Activated CD4-positive, alpha-beta memory T cell treated with anti-CD3 and anti-CD28 coated beads for 36 hours (primary cell): ENCODE measurements at regions not wholly inside any gene's neighbourhood (a gene's known extent, or its start where the extent isn't known, plus 50 kb on each side); places are given as distances from the start of the nearest gene placed in this dataset.
"Not testable (repeated sequence)": the region's sequence is repeated elsewhere in the genome, so short reads cannot be mapped to it uniquely, and the experiment has no call there.

Experiments used
- CTCF ChIA-PET: fragments of 350-600 bp; sonication (Branson Sonifier 250); formaldehyde crosslinking; loops from one replicate; lab custom pipeline; 2021; ENCODE audit warnings: antibody characterized with exemption, inconsistent platforms; lab: Charles Lee
- POLR2A ChIA-PET: fragments of 350-600 bp; sonication (Branson Sonifier 250); formaldehyde crosslinking; loops from one replicate; lab custom pipeline; 2021; ENCODE audit warnings: antibody characterized with exemption; lab: Charles Lee
- DNase-seq: peaks from one replicate; pipeline ENCODE4 v3.0.0-alpha.2; 2020
- H3K27ac Mint-ChIP-seq: one replicate; pipeline ENCODE4 v1.8.0; 2021; ENCODE audit warnings: mixed read lengths
- H3K27me3 Mint-ChIP-seq: one replicate; pipeline ENCODE4 v1.8.0; 2021; ENCODE audit warnings: mixed read lengths
- H3K36me3 Mint-ChIP-seq: one replicate; pipeline ENCODE4 v1.8.0; 2021; ENCODE audit warnings: mixed read lengths
- H3K4me1 Mint-ChIP-seq: one replicate; pipeline ENCODE4 v1.8.0; 2021; ENCODE audit warnings: low read depth, mixed read lengths
- H3K4me3 Mint-ChIP-seq: one replicate; pipeline ENCODE4 v1.8.0; 2021; ENCODE audit warnings: mild to moderate bottlenecking, mixed read lengths
- H3K9me3 Mint-ChIP-seq: one replicate; pipeline ENCODE4 v1.8.0; 2021; ENCODE audit warnings: mixed read lengths
- intact Hi-C: fragments of 100-400 bp; cut with micrococcal nuclease; formaldehyde crosslinking; loops from one replicate; pipeline ENCODE4 v1.15.1; 2023

GRCh38 chr21:10426812-10427211, 94.6 kb upstream of the TPTE start:
- intact Hi-C loops, H3K4me3 Mint-ChIP-seq, H3K4me1 Mint-ChIP-seq, H3K9me3 Mint-ChIP-seq, CTCF ChIA-PET, H3K36me3 Mint-ChIP-seq, H3K27ac Mint-ChIP-seq, H3K27me3 Mint-ChIP-seq, POLR2A ChIA-PET, DNase-seq: not testable (repeated sequence)

- H3K9me3 Mint-ChIP-seq, intact Hi-C loops, CTCF ChIA-PET, DNase-seq, H3K36me3 Mint-ChIP-seq, POLR2A ChIA-PET, H3K27ac Mint-ChIP-seq, H3K27me3 Mint-ChIP-seq, H3K4me1 Mint-ChIP-seq, H3K4me3 Mint-ChIP-seq: not testable (repeated sequence)
These were observed 94.1 kb upstream of the TPTE start for GRCh38 chr21:10427277-10427676.

DNA sequence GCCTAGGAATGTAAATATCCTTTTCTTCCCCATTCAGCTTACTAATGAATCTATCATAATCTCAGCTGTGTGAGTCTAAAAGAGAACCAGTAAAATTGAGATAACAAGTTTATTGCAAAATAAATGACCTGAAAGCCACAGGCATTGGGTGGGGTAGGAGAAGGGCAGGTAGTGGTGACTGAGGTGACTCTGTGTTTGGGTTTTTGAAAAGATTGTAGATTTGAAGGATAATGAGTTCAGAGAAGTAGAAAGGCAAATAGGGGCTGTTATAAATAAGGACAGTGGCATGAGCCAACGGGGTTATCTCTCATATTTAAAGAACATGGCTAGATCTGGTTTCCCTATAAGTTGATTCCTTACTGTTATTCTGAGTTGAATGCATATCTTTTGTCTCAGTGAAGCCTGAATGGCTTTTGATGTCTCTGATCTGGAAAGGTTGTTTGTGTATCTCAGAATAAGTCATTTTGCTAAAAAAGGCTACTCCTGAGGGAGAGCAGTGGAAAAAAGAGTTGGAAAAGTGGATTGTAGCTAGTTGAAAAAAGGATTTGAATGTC, 92.3 kb upstream of the TPTE start:
- H3K4me3 Mint-ChIP-seq, H3K27ac Mint-ChIP-seq, H3K9me3 Mint-ChIP-seq, H3K4me1 Mint-ChIP-seq, CTCF ChIA-PET, DNase-seq, H3K27me3 Mint-ChIP-seq, POLR2A ChIA-PET, H3K36me3 Mint-ChIP-seq, intact Hi-C loops: not testable (repeated sequence)

DNA sequence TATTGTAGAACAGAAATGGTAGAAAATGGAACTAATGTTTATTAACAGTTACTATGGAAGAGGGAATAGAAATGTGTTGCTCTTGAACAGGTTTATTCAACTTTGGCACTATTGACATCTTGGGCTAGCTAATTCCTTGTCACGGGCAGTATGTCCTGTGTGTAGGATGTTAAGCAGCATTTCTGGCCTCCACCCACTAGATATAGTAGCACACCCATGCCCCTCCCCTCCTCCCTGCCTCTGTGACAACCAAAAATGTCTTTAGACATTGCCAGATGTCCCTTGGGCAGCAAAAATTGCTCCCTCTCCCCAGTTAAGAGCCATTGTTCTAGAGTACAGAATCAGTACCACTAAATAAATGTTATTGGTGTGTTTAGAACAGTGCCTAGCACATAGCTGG, 91.4 kb upstream of the TPTE start:
- H3K27me3 Mint-ChIP-seq, result no peaks in the 10 kb centered on the region
- no peaks in the 10 kb centered on the region for H3K4me1 Mint-ChIP-seq
- DNase-seq, result no peak
- no peaks in the 10 kb centered on the region for H3K36me3 Mint-ChIP-seq
- POLR2A ChIA-PET, result no interaction called here
- H3K27ac Mint-ChIP-seq, result no peak overlapping the region
- H3K4me3 Mint-ChIP-seq, result no peak overlapping the region
- CTCF ChIA-PET, result no interaction called here
- H3K9me3 Mint-ChIP-seq, result peaks cover 3% of the 10 kb centered on the region
- intact Hi-C loops, result no loop called here

DNA sequence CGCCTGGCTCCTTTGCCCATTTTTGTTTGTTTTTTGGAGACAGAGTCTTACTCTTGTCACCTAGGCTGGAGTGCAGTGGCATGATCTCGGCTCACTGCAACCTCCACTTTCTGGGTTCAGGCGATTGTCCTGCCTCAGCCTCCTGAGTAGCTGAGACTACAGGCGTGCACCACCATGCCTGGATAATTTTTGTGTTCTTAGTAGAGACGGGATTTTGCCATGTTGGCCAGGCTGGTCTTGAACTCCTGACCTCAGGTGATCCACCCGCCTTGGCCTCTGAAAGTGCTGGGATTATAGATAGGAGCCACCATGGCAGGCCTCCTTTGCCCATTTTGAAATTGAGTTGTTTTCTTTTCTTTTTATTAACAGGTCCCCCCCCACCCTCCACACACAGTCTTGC, 89.4 kb upstream of the TPTE start:
- H3K4me3 Mint-ChIP-seq, H3K27ac Mint-ChIP-seq, intact Hi-C loops, H3K4me1 Mint-ChIP-seq, H3K36me3 Mint-ChIP-seq, POLR2A ChIA-PET, CTCF ChIA-PET, H3K9me3 Mint-ChIP-seq, H3K27me3 Mint-ChIP-seq: not testable (repeated sequence)
- peak; percentile 15 for DNase-seq

- POLR2A ChIA-PET, H3K36me3 Mint-ChIP-seq, H3K4me3 Mint-ChIP-seq, H3K4me1 Mint-ChIP-seq, H3K27me3 Mint-ChIP-seq, DNase-seq, CTCF ChIA-PET, H3K9me3 Mint-ChIP-seq, H3K27ac Mint-ChIP-seq, intact Hi-C loops: not testable (repeated sequence)
These were observed 88.9 kb upstream of the TPTE start for GRCh38 chr21:10432456-10432855.

DNA sequence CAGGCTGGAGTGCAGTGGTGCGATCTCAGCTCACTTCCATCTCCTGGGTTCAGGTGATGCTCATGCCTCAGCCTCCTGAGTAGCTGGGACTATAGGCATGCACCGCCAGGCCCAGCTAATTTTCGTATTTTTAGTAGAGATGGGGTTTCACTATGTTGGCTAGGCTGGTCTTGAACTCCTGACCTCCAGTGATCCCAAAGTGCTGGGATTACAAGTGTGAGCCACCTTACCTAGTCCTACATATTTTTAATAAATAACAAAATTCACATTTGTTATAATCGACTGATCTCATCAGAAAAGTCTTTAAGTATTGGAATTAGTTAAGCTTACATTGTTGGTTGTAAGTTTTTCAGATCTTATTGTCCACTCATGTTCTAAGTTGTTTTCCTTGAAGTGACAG, 83.4 kb upstream of the TPTE start:
- H3K4me1 Mint-ChIP-seq, CTCF ChIA-PET, DNase-seq, H3K9me3 Mint-ChIP-seq, intact Hi-C loops, H3K27me3 Mint-ChIP-seq, H3K4me3 Mint-ChIP-seq, H3K36me3 Mint-ChIP-seq, H3K27ac Mint-ChIP-seq, POLR2A ChIA-PET: not testable (repeated sequence)

DNA sequence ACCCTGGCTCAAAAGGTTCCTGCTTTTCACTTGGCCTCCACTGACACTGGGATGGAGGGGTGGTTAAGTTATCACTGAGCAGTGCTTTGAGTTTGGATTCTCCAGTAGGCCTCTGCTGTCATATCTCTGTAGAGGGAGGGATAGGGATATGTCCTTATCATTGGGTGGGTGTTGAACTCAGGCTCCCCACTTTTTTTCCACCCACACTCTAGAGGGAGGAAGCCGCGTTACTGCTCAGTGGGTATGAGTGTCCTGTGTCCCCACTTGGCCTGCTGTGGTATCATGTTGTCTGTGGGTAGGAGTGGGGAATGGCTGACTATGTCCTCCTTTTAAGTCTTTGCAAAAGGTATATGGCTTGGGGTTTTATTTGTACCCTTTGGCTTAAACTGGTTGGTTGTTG, 80.7 kb upstream of the TPTE start:
- peaks cover 13% of the 10 kb centered on the region for H3K9me3 Mint-ChIP-seq
- POLR2A ChIA-PET, CTCF ChIA-PET, H3K27me3 Mint-ChIP-seq, H3K4me3 Mint-ChIP-seq, H3K36me3 Mint-ChIP-seq, intact Hi-C loops, H3K4me1 Mint-ChIP-seq, H3K27ac Mint-ChIP-seq, DNase-seq: not testable (repeated sequence)

DNA sequence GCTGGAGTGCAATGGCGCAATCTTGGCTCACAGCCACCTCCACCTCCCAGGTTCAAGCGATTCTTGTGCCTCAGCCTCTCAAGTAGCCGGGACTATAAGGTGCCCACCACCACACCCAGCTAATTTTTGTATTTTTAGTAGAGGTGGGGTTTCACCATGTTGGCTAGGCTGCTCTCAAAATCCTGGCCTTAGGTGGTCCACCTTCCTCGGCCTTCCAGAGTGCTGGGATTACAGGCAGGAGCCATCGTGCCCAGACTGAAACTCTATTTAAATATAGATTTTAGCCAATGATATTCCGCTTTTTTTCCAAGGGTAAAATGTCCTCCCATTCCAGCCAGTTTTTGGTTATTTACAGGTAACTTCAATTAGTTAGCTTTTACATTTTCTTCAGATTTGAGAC, 79.4 kb upstream of the TPTE start:
- POLR2A ChIA-PET, intact Hi-C loops, DNase-seq, H3K27me3 Mint-ChIP-seq, H3K4me1 Mint-ChIP-seq, CTCF ChIA-PET, H3K4me3 Mint-ChIP-seq, H3K27ac Mint-ChIP-seq, H3K36me3 Mint-ChIP-seq: not testable (repeated sequence)
- peaks cover 15% of the 10 kb centered on the region for H3K9me3 Mint-ChIP-seq

DNA sequence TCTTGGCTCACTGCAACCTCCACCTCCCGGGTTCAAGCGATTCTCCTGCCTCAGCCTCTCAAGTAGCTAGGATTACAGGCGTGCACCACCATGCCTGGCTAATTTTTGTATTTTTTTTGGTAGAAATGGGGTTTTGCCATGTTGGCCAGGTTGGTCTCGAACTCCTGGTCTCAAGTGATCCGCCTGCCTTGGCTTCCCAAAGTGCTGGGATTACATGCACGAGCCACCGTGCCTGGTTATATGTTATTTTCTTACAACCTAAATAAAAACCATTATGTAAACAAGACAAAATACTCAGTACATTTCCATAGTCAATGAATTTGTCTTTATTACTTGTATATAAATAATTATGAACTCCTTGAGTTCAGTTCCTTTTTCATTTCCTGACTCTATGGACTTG, 75.7 kb upstream of the TPTE start:
- H3K27me3 Mint-ChIP-seq, DNase-seq, H3K4me1 Mint-ChIP-seq, CTCF ChIA-PET, H3K4me3 Mint-ChIP-seq, H3K36me3 Mint-ChIP-seq, POLR2A ChIA-PET, H3K27ac Mint-ChIP-seq, intact Hi-C loops: not testable (repeated sequence)
- peaks cover 12% of the 10 kb centered on the region for H3K9me3 Mint-ChIP-seq

DNA sequence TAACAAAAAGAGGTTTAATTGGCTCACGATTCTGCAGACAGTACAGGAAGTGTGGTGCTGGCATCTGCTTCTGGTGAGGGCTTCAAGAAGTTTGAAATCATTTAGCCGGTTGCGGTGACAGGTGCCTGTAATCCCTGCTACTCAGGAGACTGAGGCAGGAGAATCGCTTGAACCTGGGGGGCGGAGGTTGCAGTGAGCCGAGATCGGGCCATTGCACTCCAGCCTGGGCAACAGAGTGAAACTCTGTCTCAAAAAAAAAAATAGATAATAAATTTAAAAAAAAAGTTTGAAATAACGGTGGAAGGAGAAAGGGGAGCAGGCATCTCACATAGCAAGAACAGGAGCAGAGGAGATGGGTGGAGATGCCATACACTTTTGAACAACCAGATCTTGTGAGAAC, 71.9 kb upstream of the TPTE start:
- H3K27ac Mint-ChIP-seq, result not testable (repeated sequence)

DNA sequence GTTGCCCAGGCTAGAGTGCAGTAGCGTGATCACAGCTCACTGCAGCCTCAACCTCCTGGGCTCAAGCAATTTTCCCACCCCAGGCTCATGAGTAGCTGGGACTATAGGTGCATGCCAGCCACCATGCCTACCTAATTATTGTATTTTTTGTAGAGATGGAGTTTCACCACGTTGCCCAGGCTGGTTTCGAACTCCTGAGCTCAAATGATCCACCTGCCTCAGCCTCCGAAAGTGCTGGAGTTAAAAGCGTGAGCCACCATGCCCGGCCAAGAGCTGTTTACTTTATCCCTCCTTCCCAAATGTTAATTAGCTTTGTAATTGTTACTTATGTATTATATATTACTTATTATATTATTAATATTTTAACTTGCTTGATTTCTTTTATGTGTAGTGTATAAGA, 70.1 kb upstream of the TPTE start:
- CTCF ChIA-PET, DNase-seq: not testable (repeated sequence)

More for the DNA sequence above, 71.9 kb upstream of the TPTE start:
- H3K4me1 Mint-ChIP-seq, H3K36me3 Mint-ChIP-seq, H3K4me3 Mint-ChIP-seq, intact Hi-C loops, CTCF ChIA-PET, H3K27me3 Mint-ChIP-seq, DNase-seq, POLR2A ChIA-PET: not testable (repeated sequence)
- peaks cover 23% of the 10 kb centered on the region for H3K9me3 Mint-ChIP-seq

GRCh38 chr21:10457765-10458164, 63.6 kb upstream of the TPTE start:
- H3K4me3 Mint-ChIP-seq, result not testable (repeated sequence)

More for the DNA sequence above, 70.1 kb upstream of the TPTE start:
- H3K27me3 Mint-ChIP-seq, intact Hi-C loops, H3K27ac Mint-ChIP-seq, POLR2A ChIA-PET, H3K4me3 Mint-ChIP-seq, H3K36me3 Mint-ChIP-seq, H3K4me1 Mint-ChIP-seq: not testable (repeated sequence)
- peaks cover 13% of the 10 kb centered on the region for H3K9me3 Mint-ChIP-seq

More at GRCh38 chr21:10457765-10458164, 63.6 kb upstream of the TPTE start:
- H3K9me3 Mint-ChIP-seq, intact Hi-C loops, CTCF ChIA-PET, H3K27ac Mint-ChIP-seq, H3K4me1 Mint-ChIP-seq, H3K27me3 Mint-ChIP-seq, POLR2A ChIA-PET, DNase-seq, H3K36me3 Mint-ChIP-seq: not testable (repeated sequence)
